IMR-90 (cell line): ENCODE measurements at regions not wholly inside any gene's neighbourhood (a gene's known extent, or its start where the extent isn't known, plus 50 kb on each side); places are given as distances from the start of the nearest gene placed in this dataset.

Source experiments
- ATAC-seq: fragments of 200-7000 bp; cut with Tn5 transposase; 2 replicates; pipeline ENCODE4 v1.9.1; 2020; ENCODE audit warnings: low read depth, mild to moderate bottlenecking, moderate library complexity
- BruUV-seq: library from RNA; stranded (reverse); fragments of 400-500 nt; replicated peaks from 2 replicates; lab custom pipeline; 2021; lab: Mats Ljungman, UMichigan
- CTCF ChIA-PET: fragments of 300-600 bp; formaldehyde crosslinking; extraction: SDS; loops from one replicate; lab custom pipeline; 2021; ENCODE audit warnings: antibody characterized with exemption; lab: Yijun Ruan, JAX
- POLR2A ChIA-PET: fragments of 300-600 bp; sonication (Branson Sonifier 250); formaldehyde crosslinking; loops from one replicate; lab custom pipeline; 2022; ENCODE audit warnings: antibody characterized with exemption; ENCODE audit not compliant: unreplicated experiment; lab: Charles Lee
- DNase-seq: peaks from one replicate; pipeline ENCODE4 v3.0.0; 2013
- H2AFZ ChIP-seq: replicated peaks from 2 replicates; pipeline ENCODE3; 2013; ENCODE audit warnings: low read length, mild to moderate bottlenecking; ENCODE audit not compliant: poor library complexity
- H2AK5ac ChIP-seq: 2 replicates; pipeline ENCODE4 v1.6.1; 2013; ENCODE audit warnings: low read depth, low read length, inconsistent platforms
- H2AK9ac ChIP-seq: replicated peaks from 2 replicates; pipeline ENCODE3; 2013; ENCODE audit warnings: mild to moderate bottlenecking, low read depth, low read length, moderate library complexity; ENCODE audit not compliant: poor library complexity
- H2BK120ac ChIP-seq: 2 replicates; pipeline ENCODE4 v1.6.1; 2013; ENCODE audit warnings: low read depth, low read length, inconsistent platforms
- H2BK15ac ChIP-seq: 3 replicates; pipeline ENCODE4 v1.6.1; 2013; ENCODE audit warnings: low read depth, low read length, inconsistent platforms
- H2BK20ac ChIP-seq: 2 replicates; pipeline ENCODE4 v1.6.1; 2013; ENCODE audit warnings: low read depth, mild to moderate bottlenecking, inconsistent platforms, low read length, moderate library complexity
- H2BK5ac ChIP-seq: 2 replicates; pipeline ENCODE4 v1.6.1; 2013; ENCODE audit warnings: mild to moderate bottlenecking, low read depth, low read length, inconsistent platforms; ENCODE audit not compliant: poor library complexity, severe bottlenecking
- H3K14ac ChIP-seq: replicated peaks from 2 replicates; pipeline ENCODE4 v1.6.1; 2013; ENCODE audit warnings: low read depth, low read length, inconsistent platforms
- H3K18ac ChIP-seq: 2 replicates; pipeline ENCODE4 v1.6.1; 2013; ENCODE audit warnings: low read depth, low read length, control low read depth
- H3K23ac ChIP-seq: 2 replicates; pipeline ENCODE4 v1.6.1; 2013; ENCODE audit warnings: low read depth, low read length, inconsistent platforms
- H3K27ac ChIP-seq: 2 replicates; pipeline ENCODE4 v1.5.1; 2013; ENCODE audit warnings: mild to moderate bottlenecking, control low read depth, low read length; ENCODE audit not compliant: insufficient read depth
- H3K27me3 ChIP-seq: 2 replicates; pipeline ENCODE4 v1.6.1; 2013; ENCODE audit warnings: low read length; ENCODE audit not compliant: control insufficient read depth, insufficient read depth
- H3K36me3 ChIP-seq: 2 replicates; pipeline ENCODE4 v1.6.1; 2013; ENCODE audit warnings: low read length, mixed read lengths; ENCODE audit not compliant: control insufficient read depth, insufficient read depth
- H3K4ac ChIP-seq: 2 replicates; pipeline ENCODE4 v1.6.1; 2013; ENCODE audit warnings: low read depth, low read length, inconsistent platforms
- H3K4me1 ChIP-seq: 2 replicates; pipeline ENCODE4 v1.6.1; 2013; ENCODE audit warnings: low read length, mixed read lengths; ENCODE audit not compliant: control insufficient read depth, insufficient read depth
- H3K4me2 ChIP-seq: 2 replicates; pipeline ENCODE4 v1.6.1; 2013; ENCODE audit warnings: low read depth, mild to moderate bottlenecking, control low read depth, low read length, moderate library complexity
- H3K4me3 ChIP-seq: 2 replicates; pipeline ENCODE4 v1.5.1; 2013; ENCODE audit warnings: low read depth, mild to moderate bottlenecking, control low read depth, low read length, moderate library complexity; ENCODE audit not compliant: insufficient read depth
- H3K56ac ChIP-seq: 2 replicates; pipeline ENCODE4 v1.6.1; 2013; ENCODE audit warnings: low read length, inconsistent platforms; ENCODE audit not compliant: insufficient read depth; ENCODE audit errors: extremely low read depth
- H3K79me1 ChIP-seq, 2 experiments: 2 replicates each; pipeline ENCODE4 v1.6.1; 2013; ENCODE audit warnings: low read length in 2 of 2, inconsistent platforms in 1 of 2, low read depth in 1 of 2
- H3K9ac ChIP-seq: 2 replicates; pipeline ENCODE4 v1.6.1; 2013; ENCODE audit warnings: low read depth, low read length, control low read depth
- H3K9me1 ChIP-seq: 2 replicates; pipeline ENCODE4 v1.6.1; 2013; ENCODE audit warnings: low read length, inconsistent platforms; ENCODE audit not compliant: insufficient read depth
- H3K9me3 ChIP-seq: 2 replicates; pipeline ENCODE4 v1.6.1; 2013; ENCODE audit warnings: low read length; ENCODE audit not compliant: control insufficient read depth, insufficient read depth
- H4K20me1 ChIP-seq: 2 replicates; pipeline ENCODE4 v1.6.1; 2013; ENCODE audit warnings: low read length, inconsistent platforms; ENCODE audit not compliant: insufficient read depth
- H4K5ac ChIP-seq: 2 replicates; pipeline ENCODE4 v1.6.1; 2013; ENCODE audit warnings: mild to moderate bottlenecking, low read depth, low read length, control low read depth
- H4K8ac ChIP-seq, 2 experiments: 2 replicates each; pipeline ENCODE4 v1.6.1; 2013; ENCODE audit warnings: low read depth in 2 of 2, low read length in 2 of 2, control low read depth in 1 of 2, inconsistent platforms in 1 of 2
- H4K91ac ChIP-seq: 2 replicates; pipeline ENCODE4 v1.6.1; 2013; ENCODE audit warnings: low read depth, low read length, inconsistent platforms; ENCODE audit not compliant: insufficient read depth
- BHLHE40 ChIP-seq: fragments of 150-350 bp; IDR thresholded peaks from 2 replicates; pipeline ENCODE4 v1.6.1; 2016; ENCODE audit warnings: mild to moderate bottlenecking, low read depth, low read length
- CHD1 ChIP-seq: IDR thresholded peaks from 2 replicates; pipeline ENCODE4 v1.6.1; 2012; ENCODE audit warnings: low read depth, low read length, improper control_type of control experiment
- RAD21 ChIP-seq: IDR thresholded peaks from 2 replicates; pipeline ENCODE4 v1.6.1; 2012; ENCODE audit warnings: low read length, improper control_type of control experiment
- RFX5 ChIP-seq: IDR thresholded peaks from 2 replicates; pipeline ENCODE4 v1.8.0; 2012; ENCODE audit warnings: low read depth, mild to moderate bottlenecking, low read length, moderate library complexity
- dilution Hi-C: fragments of 300-500 bp; cut with HindIII; formaldehyde crosslinking; loops from one replicate; pipeline ENCODE4 v1.14.3; 2018; ENCODE audit warnings: low sequenced_read_pairs; ENCODE audit not compliant: unreplicated experiment
- in situ Hi-C: fragments of 300-500 bp; cut with MboI; formaldehyde crosslinking; loops from 3 replicates; pipeline ENCODE4 v1.14.3; 2019; ENCODE audit warnings: low sequenced_read_pairs, inconsistent platforms, mixed read lengths
- intact Hi-C: fragments of 100-400 bp; cut with micrococcal nuclease; formaldehyde crosslinking; loops from 2 replicates; pipeline ENCODE4 v1.10.0; 2022

DNA sequence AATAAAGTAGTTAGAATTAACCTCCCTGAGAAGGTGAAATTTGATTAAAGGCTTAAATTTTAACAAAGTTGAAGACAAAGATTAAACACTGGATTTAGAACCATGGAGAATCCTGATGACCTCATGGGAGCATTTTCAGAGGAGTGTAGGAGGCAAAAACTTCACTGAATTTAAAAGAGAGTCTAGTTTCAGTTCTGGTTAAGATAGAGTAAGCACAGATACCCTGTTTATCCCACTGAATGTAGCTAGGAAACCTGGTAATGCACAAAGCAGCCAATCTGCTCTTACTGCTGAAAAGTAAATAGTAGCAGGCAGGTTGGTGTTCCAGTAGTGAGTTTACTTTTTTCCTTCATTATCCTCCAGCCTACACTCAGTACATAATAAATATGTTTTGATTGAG, 654.9 kb upstream of the SYT4 start:
- Histone ChIP-seq H4K8ac (no peak overlapping the region), H3K36me3 (no peaks in the 10 kb centered on the region), H3K79me1 (no peaks in the 10 kb centered on the region), H3K18ac (peak overlapping the region; percentile 29; the same call in 1 of the 2 replicates), H2BK5ac (no peak overlapping the region), H3K4me2 (no peak overlapping the region; the same call in 1 of the 2 replicates), H3K9me3 (no peaks in the 10 kb centered on the region), H3K4ac (no peak overlapping the region), H3K56ac (no peak overlapping the region), H3K27ac (no peak overlapping the region), H2BK20ac (no peak overlapping the region), H2BK120ac (no peak overlapping the region), H3K9ac (no peak overlapping the region), H2AFZ (no peak overlapping the region), H2AK5ac (no peak overlapping the region), H3K4me1 (peaks cover 5% of the 10 kb centered on the region; the same call in 1 of the 2 replicates), H3K23ac (no peak overlapping the region), H4K91ac (no peak overlapping the region), H4K5ac (no peak overlapping the region; the same call in 1 of the 2 replicates), H3K4me3 (no peak overlapping the region), H4K20me1 (no peaks in the 10 kb centered on the region), H3K14ac (no peak overlapping the region), H2BK15ac (no peak overlapping the region), H2AK9ac (no peak overlapping the region), H3K9me1 (no peaks in the 10 kb centered on the region), H3K27me3 (no peaks in the 10 kb centered on the region)
- DNase-seq = peak; percentile 13
- POLR2A ChIA-PET = no interaction called here
- dilution Hi-C loops = no loop called here
- BruUV-seq = no TSS peak
- in situ Hi-C loops = no loop called here
- intact Hi-C loops = loop anchor here (10.0 kb wide), 1 partner anchor 267 kb away; no protein-coding TSS in a partner anchor
- peak; percentile 57 for ATAC-seq
- CTCF ChIA-PET = no interaction called here
- TF ChIP-seq RFX5 (no peak), CHD1 (no peak), RAD21 (no peak), BHLHE40 (no peak)
